H4 (cell line): ENCODE measurements at regions not wholly inside any gene's neighbourhood (a gene's known extent, or its start where the extent isn't known, plus 50 kb on each side); places are given as distances from the start of the nearest gene placed in this dataset.
A peak's percentile ranks its signal among the peaks of the same experiment; 100 is the strongest.

Experiments used
- DNase-seq: peaks from one replicate; pipeline ENCODE4 v3.0.0-alpha.2; 2015; ENCODE audit warnings: low spot score

- DNase-seq, result no peak
These were observed 145.3 kb upstream of the MGMT start for GRCh38 chr10:129321727-129322126.

GRCh38 chr10:129322933-129323820 is 143.9 kb upstream of the MGMT start:
- DNase-seq, result no peak

GRCh38 chr10:129323879-129324278 is 143.2 kb upstream of the MGMT start:
- DNase-seq, result peak; percentile 21

DNA sequence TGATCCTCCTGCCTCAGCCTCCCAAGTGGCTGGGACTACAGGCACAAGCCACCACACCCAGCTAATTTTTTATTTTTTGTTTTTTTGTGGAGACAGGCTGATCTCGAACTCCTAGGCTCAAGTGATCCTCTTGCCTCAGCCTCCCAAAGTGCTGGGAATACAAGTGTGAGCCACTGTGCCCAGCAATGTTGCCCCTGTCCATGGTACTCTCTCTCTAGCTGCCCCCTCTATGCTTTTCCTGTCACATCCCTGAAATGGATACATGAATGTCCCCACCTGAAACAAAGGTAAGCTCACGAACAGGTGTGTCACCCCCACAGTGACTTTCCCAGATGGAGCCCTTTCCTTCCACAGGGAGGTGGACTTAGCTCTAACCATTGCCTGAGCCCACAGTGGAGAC is 141.1 kb upstream of the MGMT start:
- DNase-seq, result no peak

- no peak for DNase-seq
These were observed 138.5 kb upstream of the MGMT start for GRCh38 chr10:129328546-129328945.

DNA sequence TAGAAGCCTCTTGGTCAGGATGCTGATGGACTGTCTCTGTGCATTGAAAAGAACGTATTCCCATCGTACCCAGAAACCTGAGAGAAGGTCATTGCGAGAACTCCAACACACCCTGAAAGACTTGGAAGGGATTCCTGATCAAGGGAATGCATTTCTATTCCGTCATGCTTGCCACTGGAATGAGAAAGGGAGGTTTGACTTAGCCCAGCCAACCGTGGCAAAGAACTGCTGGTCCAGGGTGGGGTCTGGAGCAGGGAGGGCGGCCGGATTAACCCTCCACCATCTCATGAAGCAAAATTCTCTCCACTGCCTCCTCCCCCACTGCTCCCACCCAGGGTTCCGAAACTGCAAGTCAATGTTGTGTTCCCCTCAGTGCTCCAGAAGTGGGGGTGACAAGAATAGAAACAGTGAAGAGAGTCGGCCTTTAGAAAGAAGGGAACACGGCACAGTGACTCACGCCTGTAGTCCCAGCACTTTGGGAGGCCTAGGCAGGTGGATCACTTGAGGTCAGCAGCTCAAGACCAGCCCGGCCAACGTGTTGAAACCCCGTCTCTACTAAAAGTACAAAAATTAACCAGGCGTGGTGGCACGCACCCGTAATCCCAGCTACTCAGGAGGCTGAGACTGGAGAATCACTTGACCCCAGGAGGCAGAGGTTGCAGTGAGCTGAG is 137.5 kb upstream of the MGMT start:
- no peak for DNase-seq

- no peak for DNase-seq
These were observed 136.8 kb upstream of the MGMT start for GRCh38 chr10:129330211-129330610.

DNA sequence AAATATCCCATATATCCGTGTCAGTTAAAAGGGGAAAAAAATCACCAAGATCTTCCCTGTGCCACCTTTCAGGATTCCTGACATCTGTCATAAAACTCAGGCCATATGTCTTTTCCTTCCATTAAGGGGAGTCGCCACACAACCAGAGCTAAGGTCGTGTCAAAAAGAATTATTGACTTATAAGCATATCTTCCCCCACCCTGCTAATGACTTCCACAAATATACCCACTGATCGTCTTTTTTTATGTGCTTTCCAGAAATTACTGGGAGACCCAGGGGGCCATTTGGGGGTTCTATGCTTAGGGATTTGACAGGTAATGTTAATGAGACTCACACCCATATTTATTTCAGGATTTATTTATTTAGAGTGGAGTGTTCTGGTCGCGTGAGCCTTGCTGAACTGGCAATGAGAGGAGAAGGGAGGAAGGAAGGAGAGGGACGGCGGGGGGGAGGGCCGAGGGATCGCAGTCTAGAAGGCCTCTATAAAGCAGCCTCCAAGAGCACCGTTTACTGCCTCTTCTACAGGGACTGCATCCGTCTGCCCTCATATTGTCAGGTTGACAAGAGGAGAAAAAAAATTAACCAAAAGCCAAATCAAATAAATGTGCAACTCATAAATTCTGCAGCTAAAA is 135.7 kb upstream of the MGMT start:
- no peak for DNase-seq

DNA sequence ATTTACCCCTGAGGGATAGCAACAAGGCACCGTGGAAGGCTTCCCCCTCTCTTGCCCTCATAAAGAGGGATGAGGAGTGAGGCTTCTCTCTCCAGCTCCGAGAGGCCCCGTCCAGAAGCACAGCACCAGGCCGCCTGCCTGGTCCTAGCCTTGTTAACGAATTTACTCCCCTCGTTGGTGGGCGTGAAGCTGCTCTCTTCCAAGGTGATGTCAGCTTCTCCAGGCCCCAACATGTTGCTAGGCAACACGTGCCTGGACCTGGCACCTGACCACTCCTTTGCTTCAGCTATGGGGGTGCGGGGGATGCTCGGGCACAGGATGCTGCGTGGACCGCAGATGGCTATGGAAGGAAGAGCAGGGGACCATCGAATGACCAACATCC is 135.2 kb upstream of the MGMT start:
- no peak for DNase-seq

GRCh38 chr10:129332476-129332875 is 134.6 kb upstream of the MGMT start:
- DNase-seq, result peak; percentile 24

- no peak for DNase-seq
These were observed 133.3 kb upstream of the MGMT start for GRCh38 chr10:129333706-129334105.

- DNase-seq, result no peak
These were observed 132.8 kb upstream of the MGMT start for GRCh38 chr10:129334266-129334665.

GRCh38 chr10:129335396-129335795 is 131.6 kb upstream of the MGMT start:
- DNase-seq, result no peak

GRCh38 chr10:129335942-129336341 is 131.1 kb upstream of the MGMT start:
- DNase-seq, result no peak

GRCh38 chr10:129339191-129339590 is 127.8 kb upstream of the MGMT start:
- DNase-seq, result no peak

DNA sequence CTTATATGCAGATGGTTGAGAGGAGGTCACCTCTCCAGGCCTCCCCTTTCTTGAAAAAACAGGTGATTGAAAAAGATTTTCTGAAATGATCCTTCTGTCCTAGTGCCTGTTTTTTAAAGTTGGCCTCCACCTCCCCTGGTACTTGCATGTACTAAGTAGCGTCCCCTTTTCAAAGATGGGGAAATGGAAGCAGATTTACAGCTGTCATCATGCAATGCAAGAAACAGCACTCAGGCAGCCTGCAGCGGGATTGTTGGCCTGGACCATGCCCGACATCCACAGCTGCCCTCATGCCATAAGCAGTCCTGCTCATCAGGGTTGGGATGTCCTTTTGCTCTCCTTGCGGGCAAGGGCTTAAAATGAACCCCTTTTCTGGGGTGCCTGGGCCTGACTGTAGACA is 127.2 kb upstream of the MGMT start:
- DNase-seq, result no peak

GRCh38 chr10:129341087-129341486 is 126.0 kb upstream of the MGMT start:
- DNase-seq, result no peak

DNA sequence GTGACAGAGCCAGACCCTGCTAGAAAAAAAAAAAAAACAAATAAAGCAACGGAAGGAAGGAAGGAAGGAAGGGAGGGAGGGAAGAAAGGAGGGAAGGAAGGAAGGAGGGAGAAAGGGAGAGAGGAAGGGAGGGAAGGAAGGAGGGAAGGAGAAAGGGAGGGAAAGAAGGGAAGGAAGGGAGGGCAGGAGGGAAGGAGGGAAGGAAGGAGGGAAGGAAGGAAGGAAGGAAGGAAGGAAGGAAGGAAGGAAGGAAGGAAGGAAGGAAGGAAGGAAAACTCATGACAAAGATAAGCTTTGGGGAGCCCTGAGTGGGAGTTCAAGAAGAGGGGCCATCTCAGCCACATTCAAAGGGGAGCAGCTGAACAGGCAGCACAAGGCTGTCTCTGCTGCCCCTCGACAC is 124.7 kb upstream of the MGMT start:
- DNase-seq, result no peak

DNA sequence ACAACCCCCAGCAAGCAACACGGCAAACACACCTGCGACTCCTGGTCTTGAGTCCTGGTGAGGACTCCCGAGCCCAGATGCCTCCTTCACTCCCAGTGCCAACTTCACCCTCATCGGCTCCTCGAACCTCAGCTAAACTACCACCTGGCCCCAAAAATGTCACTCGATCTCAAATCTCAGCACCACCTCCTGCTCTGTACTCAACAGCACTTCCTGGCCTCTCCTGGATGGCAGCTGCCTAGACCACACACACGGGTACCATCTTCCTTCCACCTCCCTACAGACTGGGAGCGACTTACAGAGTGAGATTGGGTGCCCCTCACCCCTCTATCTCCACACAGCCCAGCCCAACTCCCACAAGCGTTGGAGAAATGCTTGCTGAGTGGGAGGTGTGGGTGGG is 123.9 kb upstream of the MGMT start:
- no peak for DNase-seq

- no peak for DNase-seq
These were observed 122.9 kb upstream of the MGMT start for GRCh38 chr10:129344103-129344502.

- DNase-seq, result no peak
These were observed 122.2 kb upstream of the MGMT start for GRCh38 chr10:129344731-129345355.

DNA sequence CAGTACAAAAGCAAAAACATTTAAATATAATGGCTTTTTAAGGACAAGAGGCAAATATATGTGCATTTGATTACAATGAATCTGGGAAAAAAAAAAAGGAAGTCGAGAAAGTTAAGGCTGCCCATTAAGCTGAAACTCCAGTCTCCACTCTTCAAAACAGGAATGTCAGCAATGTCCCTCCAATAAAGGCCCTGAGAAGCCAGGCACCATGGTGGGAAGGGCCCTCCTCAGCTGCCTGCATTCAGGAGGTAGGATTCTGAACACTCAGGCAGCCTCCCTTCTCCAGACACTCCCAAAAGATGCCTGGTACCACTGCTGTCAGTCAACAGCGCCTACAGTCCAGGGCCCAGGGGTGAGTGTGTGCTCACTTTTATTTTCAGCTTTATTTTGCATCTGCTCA is 121.3 kb upstream of the MGMT start:
- no peak for DNase-seq
